ENCODE measurements at regions not wholly inside any gene's neighbourhood (a gene's known extent, or its start where the extent isn't known, plus 50 kb on each side); places are given as distances from the start of the nearest gene placed in this dataset.
A peak's percentile ranks its signal among the peaks of the same experiment; 100 is the strongest.

- DNase-seq = no peak
- Histone ChIP-seq H3K36me3 (replicated peaks) (no peaks in the 10 kb centered on the region), H3K4me3 (ENCODE audit: low read depth, low read length) (no peak overlapping the region), H3K27ac (no peak overlapping the region), H3K27me3 (replicated peaks) (no peaks in the 10 kb centered on the region)
- in situ Hi-C loops (cut with HindIII; ENCODE audit: low pct_ligation_motif_present, low sequenced_read_pairs) = no loop called here
- TF ChIP-seq CTCF (IDR thresholded peaks at IDR 0.05; ENCODE audit: low read depth, low read length, missing control alignments) = no peak
These were observed 87.8 kb downstream of the SPRY1 start for GRCh38 chr4:123484291-123484926.

- Histone ChIP-seq H3K27me3 (replicated peaks) (no peaks in the 10 kb centered on the region), H3K27ac (no peak overlapping the region), H3K4me3 (ENCODE audit: low read depth, low read length) (no peak overlapping the region), H3K36me3 (replicated peaks) (no peaks in the 10 kb centered on the region)
- in situ Hi-C loops (cut with HindIII; ENCODE audit: low pct_ligation_motif_present, low sequenced_read_pairs) = no loop called here
- no peak for DNase-seq
- TF ChIP-seq CTCF (IDR thresholded peaks at IDR 0.05; ENCODE audit: low read depth, low read length, missing control alignments) = no peak
These were observed 89.0 kb downstream of the SPRY1 start for GRCh38 chr4:123485601-123486000.

- DNase-seq = peak; percentile 81
- in situ Hi-C loops (cut with HindIII; ENCODE audit: low pct_ligation_motif_present, low sequenced_read_pairs) = no loop called here
- no peak overlapping the region for H3K4me3 ChIP-seq (ENCODE audit: low read depth, low read length)
- no peak for TF ChIP-seq CTCF (IDR thresholded peaks at IDR 0.05; ENCODE audit: low read depth, low read length, missing control alignments)
- H3K27ac ChIP-seq = no peak overlapping the region
- no peaks in the 10 kb centered on the region for H3K36me3 ChIP-seq (replicated peaks)
- H3K27me3 ChIP-seq (replicated peaks) = no peaks in the 10 kb centered on the region
These were observed 92.3 kb downstream of the SPRY1 start for GRCh38 chr4:123488916-123489315.

- no peak overlapping the region for H3K4me3 ChIP-seq (ENCODE audit: low read depth, low read length)
- H3K36me3 ChIP-seq (replicated peaks) = no peaks in the 10 kb centered on the region
- no peak overlapping the region for H3K27ac ChIP-seq
- in situ Hi-C loops (cut with HindIII; ENCODE audit: low pct_ligation_motif_present, low sequenced_read_pairs) = no loop called here
- peak; percentile 19 for DNase-seq
- no peak for TF ChIP-seq CTCF (IDR thresholded peaks at IDR 0.05; ENCODE audit: low read depth, low read length, missing control alignments)
- H3K27me3 ChIP-seq (replicated peaks) = no peaks in the 10 kb centered on the region
These were observed 98.9 kb downstream of the SPRY1 start for GRCh38 chr4:123495530-123495929.

GRCh38 chr4:123496421-123496820 is 99.8 kb downstream of the SPRY1 start:
- in situ Hi-C loops (cut with HindIII; ENCODE audit: low pct_ligation_motif_present, low sequenced_read_pairs) = no loop called here
- DNase-seq = no peak
- Histone ChIP-seq H3K4me3 (ENCODE audit: low read depth, low read length) (no peak overlapping the region), H3K27me3 (replicated peaks) (no peaks in the 10 kb centered on the region), H3K36me3 (replicated peaks) (no peaks in the 10 kb centered on the region), H3K27ac (no peak overlapping the region)
- TF ChIP-seq CTCF (IDR thresholded peaks at IDR 0.05; ENCODE audit: low read depth, low read length, missing control alignments) = no peak

- in situ Hi-C loops (cut with HindIII; ENCODE audit: low pct_ligation_motif_present, low sequenced_read_pairs) = no loop called here
- no peak for DNase-seq
- TF ChIP-seq CTCF (IDR thresholded peaks at IDR 0.05; ENCODE audit: low read depth, low read length, missing control alignments) = no peak
These were observed 100.7 kb downstream of the SPRY1 start for GRCh38 chr4:123497340-123497739.

More at GRCh38 chr4:123497340-123497739, 100.7 kb downstream of the SPRY1 start:
- Histone ChIP-seq H3K27me3 (replicated peaks) (no peaks in the 10 kb centered on the region), H3K27ac (no peak overlapping the region), H3K36me3 (replicated peaks) (no peaks in the 10 kb centered on the region), H3K4me3 (ENCODE audit: low read depth, low read length) (no peak overlapping the region)

Data from brain microvascular endothelial cell (primary cell).